C4-2B (cell line): ENCODE measurements at regions not wholly inside any gene's neighbourhood (a gene's known extent, or its start where the extent isn't known, plus 50 kb on each side); places are given as distances from the start of the nearest gene placed in this dataset.

Experiments used
- H3K27ac ChIP-seq: fragments of 450-650 bp; 2 replicates; pipeline ENCODE4 v1.5.1; 2017
- ZFX ChIP-seq: fragments of 450-650 bp; IDR thresholded peaks from 2 replicates; pipeline ENCODE4 v1.6.1; 2017
- TF ChIP-seq, protein P1 (sequence below): fragments of 450-650 bp; conservative IDR thresholded peaks from 2 replicates; pipeline ENCODE4 v1.5.1; 2017; ENCODE audit warnings: mild to moderate bottlenecking

- TF ChIP-seq ZFX, result no peak
- TF ChIP-seq, protein P1, sequence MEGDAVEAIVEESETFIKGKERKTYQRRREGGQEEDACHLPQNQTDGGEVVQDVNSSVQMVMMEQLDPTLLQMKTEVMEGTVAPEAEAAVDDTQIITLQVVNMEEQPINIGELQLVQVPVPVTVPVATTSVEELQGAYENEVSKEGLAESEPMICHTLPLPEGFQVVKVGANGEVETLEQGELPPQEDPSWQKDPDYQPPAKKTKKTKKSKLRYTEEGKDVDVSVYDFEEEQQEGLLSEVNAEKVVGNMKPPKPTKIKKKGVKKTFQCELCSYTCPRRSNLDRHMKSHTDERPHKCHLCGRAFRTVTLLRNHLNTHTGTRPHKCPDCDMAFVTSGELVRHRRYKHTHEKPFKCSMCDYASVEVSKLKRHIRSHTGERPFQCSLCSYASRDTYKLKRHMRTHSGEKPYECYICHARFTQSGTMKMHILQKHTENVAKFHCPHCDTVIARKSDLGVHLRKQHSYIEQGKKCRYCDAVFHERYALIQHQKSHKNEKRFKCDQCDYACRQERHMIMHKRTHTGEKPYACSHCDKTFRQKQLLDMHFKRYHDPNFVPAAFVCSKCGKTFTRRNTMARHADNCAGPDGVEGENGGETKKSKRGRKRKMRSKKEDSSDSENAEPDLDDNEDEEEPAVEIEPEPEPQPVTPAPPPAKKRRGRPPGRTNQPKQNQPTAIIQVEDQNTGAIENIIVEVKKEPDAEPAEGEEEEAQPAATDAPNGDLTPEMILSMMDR, result no peak
Measured at GRCh38 chr18:41700416-41700815, 254.6 kb upstream of the PIK3C3 start.

DNA sequence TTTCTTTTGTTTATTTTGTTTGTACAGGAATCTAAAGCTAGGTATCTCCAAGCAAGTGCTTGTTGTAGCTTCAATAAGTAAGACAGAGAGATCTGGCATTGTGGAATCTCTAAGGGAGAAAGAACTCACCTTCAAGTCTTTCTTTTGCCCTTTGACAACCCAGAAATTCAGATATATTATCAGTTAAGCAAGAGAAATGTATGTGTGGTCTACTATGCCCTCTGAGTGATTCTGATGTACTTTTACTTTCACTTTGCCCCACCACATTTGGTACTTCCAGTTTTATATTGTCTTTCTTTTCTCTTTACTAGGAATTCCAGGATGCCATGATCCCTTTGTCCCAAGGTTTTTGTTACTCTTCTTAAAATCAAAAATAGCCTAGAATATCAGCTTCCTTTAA is 259.6 kb upstream of the PIK3C3 start:
- TF ChIP-seq, protein P1, result no peak
- TF ChIP-seq ZFX, result no peak
- no peak overlapping the region for H3K27ac ChIP-seq

More at GRCh38 chr18:41700416-41700815, 254.6 kb upstream of the PIK3C3 start:
- no peak overlapping the region; the same call in 1 of the 2 replicates for H3K27ac ChIP-seq

DNA sequence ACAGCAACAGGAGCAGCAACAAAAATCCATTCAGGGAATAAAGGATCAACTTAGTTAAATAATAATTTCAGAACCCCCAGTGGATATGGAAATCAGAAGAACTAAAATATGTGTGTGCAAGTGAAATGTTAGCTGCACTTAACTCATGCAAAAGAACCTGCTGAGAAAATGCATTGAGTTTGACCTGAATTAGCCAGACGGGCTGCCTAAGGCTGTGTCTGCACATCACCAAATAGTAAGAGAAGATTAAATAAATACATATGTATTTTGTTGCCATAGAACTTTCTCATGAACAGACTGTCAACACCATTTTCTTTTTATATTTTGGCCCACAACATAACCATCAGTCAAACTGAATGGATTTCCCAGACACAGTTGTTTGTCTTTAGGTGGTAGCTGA is 262.0 kb upstream of the PIK3C3 start:
- TF ChIP-seq, protein P1, result no peak
- TF ChIP-seq ZFX, result no peak
- no peak overlapping the region for H3K27ac ChIP-seq

- TF ChIP-seq, protein P1, result no peak
- no peak for TF ChIP-seq ZFX
- H3K27ac ChIP-seq, result no peak overlapping the region
Measured at GRCh38 chr18:41690332-41691127, 264.5 kb upstream of the PIK3C3 start.

DNA sequence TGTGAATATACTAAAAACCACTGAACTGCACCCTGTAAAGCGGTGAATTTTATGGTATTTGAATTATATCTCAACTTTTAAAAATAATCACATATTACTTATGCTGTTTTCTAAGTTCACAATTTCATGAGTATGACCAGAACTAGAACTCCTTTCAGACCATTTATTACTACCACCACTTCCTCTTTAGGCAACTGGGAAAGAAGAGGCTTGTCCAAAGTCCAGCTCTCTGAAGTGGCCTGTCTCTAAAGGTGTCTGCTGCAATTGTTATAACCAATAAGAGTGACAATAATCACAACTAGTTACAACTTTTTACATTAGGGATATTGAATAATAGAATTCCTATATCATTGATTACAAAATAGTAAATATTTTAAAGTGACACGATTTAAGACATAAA is 267.9 kb upstream of the PIK3C3 start:
- H3K27ac ChIP-seq, result no peak overlapping the region
- TF ChIP-seq ZFX, result no peak
- TF ChIP-seq, protein P1, result no peak

DNA sequence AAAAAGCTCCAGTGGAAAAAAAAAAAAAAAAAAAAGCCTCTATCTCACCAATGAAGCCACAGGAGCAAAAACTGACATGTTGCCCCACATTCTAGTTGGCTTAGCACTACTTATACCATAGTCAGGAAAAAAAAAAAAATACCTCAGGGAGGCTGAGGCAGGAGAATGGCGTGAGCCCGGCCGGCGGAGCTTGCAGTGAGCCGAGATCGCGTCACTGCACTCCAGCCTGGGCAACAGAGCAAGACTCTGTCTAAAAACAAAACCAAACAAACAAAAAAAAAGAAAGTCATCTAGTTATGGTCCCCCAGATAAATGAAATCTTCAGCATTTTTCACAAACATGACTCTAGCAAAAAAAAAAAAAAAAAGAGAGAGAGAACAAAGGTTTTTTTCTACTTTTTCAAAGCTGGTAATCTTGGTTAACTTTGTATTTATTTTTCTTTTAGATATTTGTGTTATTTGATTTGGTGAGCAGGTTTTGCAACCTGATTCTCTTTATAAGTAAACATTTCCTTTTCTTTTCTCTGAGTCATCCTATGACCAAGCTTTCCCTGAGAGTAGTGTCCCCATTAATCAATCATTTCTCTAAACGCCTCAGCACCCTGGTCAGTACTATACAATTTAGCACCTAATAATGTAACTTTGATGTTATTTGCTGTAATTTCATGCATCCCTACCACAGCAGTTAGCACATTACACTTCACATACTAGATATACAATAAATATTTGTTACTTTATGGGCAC is 273.7 kb upstream of the PIK3C3 start:
- no peak overlapping the region for H3K27ac ChIP-seq
- no peak for TF ChIP-seq ZFX
- TF ChIP-seq, protein P1, result no peak

- TF ChIP-seq, protein P1, result no peak
- no peak for TF ChIP-seq ZFX
- no peak overlapping the region for H3K27ac ChIP-seq
Measured at GRCh38 chr18:41674506-41674905, 280.5 kb upstream of the PIK3C3 start.
